HL-60 (cell line): ENCODE measurements at regions not wholly inside any gene's neighbourhood (a gene's known extent, or its start where the extent isn't known, plus 50 kb on each side); places are given as distances from the start of the nearest gene placed in this dataset.
"Not testable (repeated sequence)": the region's sequence is repeated elsewhere in the genome, so short reads cannot be mapped to it uniquely, and the experiment has no call there.

Source experiments
- DNase-seq, 2 experiments: peaks; one replicate each; pipeline ENCODE4 v3.0.0-alpha.2; 2010 to 2020; ENCODE audit warnings: low read depth in 1 of 2, low spot score in 1 of 2
- H3K27ac ChIP-seq: fragments of 250-450 bp; sonication (Bioruptor Pico); replicated peaks from 2 replicates; pipeline ENCODE4 v1.5.1; 2020; ENCODE audit warnings: mild to moderate bottlenecking, moderate library complexity
- H3K27me3 ChIP-seq: fragments of 250-450 bp; sonication (Bioruptor Pico); 2 replicates; pipeline ENCODE4 v1.5.1; 2021; ENCODE audit warnings: mild to moderate bottlenecking, moderate library complexity; ENCODE audit not compliant: insufficient read depth, poor library complexity, severe bottlenecking
- H3K4me3 ChIP-seq: replicated peaks from 2 replicates; pipeline ENCODE4 v1.5.1; 2011; ENCODE audit warnings: mild to moderate bottlenecking, control low read depth, low read length; ENCODE audit not compliant: insufficient read depth
- GABPA ChIP-seq: IDR thresholded peaks from 2 replicates; pipeline ENCODE4 v1.6.1; 2012; ENCODE audit warnings: low read depth
- POLR2AphosphoS5 ChIP-seq: IDR thresholded peaks from 2 replicates; pipeline ENCODE4 v1.6.1; 2012; ENCODE audit warnings: low read depth
- SPI1 ChIP-seq: IDR thresholded peaks from 2 replicates; pipeline ENCODE4 v1.6.1; 2012; ENCODE audit warnings: low read depth, mild to moderate bottlenecking, borderline replicate concordance
- TF ChIP-seq, protein P1 (sequence below): IDR thresholded peaks from one replicate; pipeline ENCODE4 v1.5.1; 2011; ENCODE audit warnings: low read length, control low read depth, inconsistent platforms; ENCODE audit not compliant: insufficient read depth
- TF ChIP-seq, protein P2 (sequence below): IDR thresholded peaks from 2 replicates; pipeline ENCODE4 v1.6.1; 2012; ENCODE audit warnings: low read depth; ENCODE audit not compliant: insufficient replicate concordance

GRCh38 chr3:63727233-63727632 is 74.8 kb downstream of the SNTN start:
- no peak for DNase-seq

DNA sequence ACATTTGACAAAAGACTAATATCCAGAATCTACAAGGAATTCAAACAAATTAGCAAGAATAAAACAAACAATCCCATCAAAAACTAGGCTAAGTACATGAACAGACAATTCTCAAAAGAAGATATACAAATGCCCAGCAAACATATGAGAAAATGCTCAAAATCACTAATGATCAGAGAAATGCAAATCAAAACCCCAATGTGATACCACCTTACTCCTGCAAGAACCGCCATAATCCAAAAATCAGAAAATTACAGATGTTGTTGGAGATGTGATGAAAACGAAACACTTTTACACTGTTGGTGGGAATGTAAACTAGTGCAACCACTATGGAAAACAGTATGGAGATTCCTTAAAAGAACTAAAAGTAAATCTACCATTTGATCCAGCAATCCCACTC is 79.4 kb downstream of the SNTN start:
- DNase-seq, result no peak
- TF ChIP-seq, protein P1, sequence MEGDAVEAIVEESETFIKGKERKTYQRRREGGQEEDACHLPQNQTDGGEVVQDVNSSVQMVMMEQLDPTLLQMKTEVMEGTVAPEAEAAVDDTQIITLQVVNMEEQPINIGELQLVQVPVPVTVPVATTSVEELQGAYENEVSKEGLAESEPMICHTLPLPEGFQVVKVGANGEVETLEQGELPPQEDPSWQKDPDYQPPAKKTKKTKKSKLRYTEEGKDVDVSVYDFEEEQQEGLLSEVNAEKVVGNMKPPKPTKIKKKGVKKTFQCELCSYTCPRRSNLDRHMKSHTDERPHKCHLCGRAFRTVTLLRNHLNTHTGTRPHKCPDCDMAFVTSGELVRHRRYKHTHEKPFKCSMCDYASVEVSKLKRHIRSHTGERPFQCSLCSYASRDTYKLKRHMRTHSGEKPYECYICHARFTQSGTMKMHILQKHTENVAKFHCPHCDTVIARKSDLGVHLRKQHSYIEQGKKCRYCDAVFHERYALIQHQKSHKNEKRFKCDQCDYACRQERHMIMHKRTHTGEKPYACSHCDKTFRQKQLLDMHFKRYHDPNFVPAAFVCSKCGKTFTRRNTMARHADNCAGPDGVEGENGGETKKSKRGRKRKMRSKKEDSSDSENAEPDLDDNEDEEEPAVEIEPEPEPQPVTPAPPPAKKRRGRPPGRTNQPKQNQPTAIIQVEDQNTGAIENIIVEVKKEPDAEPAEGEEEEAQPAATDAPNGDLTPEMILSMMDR, result no peak
- TF ChIP-seq SPI1 (no peak), POLR2AphosphoS5 (no peak), GABPA (no peak)
- TF ChIP-seq, protein P2, sequence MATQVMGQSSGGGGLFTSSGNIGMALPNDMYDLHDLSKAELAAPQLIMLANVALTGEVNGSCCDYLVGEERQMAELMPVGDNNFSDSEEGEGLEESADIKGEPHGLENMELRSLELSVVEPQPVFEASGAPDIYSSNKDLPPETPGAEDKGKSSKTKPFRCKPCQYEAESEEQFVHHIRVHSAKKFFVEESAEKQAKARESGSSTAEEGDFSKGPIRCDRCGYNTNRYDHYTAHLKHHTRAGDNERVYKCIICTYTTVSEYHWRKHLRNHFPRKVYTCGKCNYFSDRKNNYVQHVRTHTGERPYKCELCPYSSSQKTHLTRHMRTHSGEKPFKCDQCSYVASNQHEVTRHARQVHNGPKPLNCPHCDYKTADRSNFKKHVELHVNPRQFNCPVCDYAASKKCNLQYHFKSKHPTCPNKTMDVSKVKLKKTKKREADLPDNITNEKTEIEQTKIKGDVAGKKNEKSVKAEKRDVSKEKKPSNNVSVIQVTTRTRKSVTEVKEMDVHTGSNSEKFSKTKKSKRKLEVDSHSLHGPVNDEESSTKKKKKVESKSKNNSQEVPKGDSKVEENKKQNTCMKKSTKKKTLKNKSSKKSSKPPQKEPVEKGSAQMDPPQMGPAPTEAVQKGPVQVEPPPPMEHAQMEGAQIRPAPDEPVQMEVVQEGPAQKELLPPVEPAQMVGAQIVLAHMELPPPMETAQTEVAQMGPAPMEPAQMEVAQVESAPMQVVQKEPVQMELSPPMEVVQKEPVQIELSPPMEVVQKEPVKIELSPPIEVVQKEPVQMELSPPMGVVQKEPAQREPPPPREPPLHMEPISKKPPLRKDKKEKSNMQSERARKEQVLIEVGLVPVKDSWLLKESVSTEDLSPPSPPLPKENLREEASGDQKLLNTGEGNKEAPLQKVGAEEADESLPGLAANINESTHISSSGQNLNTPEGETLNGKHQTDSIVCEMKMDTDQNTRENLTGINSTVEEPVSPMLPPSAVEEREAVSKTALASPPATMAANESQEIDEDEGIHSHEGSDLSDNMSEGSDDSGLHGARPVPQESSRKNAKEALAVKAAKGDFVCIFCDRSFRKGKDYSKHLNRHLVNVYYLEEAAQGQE, result no peak
- Histone ChIP-seq H3K27ac (no peak overlapping the region), H3K4me3 (no peak overlapping the region), H3K27me3 (no peaks in the 10 kb centered on the region)

More at GRCh38 chr3:63727233-63727632, 74.8 kb downstream of the SNTN start:
- TF ChIP-seq SPI1, result no peak
- no peak overlapping the region for H3K27ac ChIP-seq
- H3K4me3 ChIP-seq, result no peak overlapping the region
- H3K27me3 ChIP-seq, result no peaks in the 10 kb centered on the region

DNA sequence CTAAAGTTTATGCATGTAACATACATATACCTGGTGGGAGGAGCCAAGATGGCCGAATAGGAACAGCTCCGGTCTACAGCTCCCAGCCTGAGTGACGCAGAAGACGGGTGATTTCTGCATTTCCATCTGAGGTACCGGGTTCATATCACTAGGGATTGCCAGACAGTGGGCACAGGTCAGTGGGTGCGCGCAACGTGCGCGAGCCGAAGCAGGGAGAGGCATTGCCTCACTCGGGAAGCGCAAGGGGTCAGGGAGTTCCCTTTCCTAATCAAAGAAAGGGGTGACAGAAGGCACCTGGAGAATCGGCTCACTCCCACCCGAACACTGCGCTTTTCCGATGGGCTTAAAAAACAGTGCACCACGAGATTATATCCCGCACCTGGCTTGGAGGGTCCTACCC is 80.8 kb downstream of the SNTN start:
- H3K27me3 ChIP-seq, H3K27ac ChIP-seq, DNase-seq, H3K4me3 ChIP-seq: not testable (repeated sequence)

GRCh38 chr3:63734632-63735031 is 82.2 kb downstream of the SNTN start:
- H3K27me3 ChIP-seq, H3K27ac ChIP-seq, DNase-seq, H3K4me3 ChIP-seq: not testable (repeated sequence)

DNA sequence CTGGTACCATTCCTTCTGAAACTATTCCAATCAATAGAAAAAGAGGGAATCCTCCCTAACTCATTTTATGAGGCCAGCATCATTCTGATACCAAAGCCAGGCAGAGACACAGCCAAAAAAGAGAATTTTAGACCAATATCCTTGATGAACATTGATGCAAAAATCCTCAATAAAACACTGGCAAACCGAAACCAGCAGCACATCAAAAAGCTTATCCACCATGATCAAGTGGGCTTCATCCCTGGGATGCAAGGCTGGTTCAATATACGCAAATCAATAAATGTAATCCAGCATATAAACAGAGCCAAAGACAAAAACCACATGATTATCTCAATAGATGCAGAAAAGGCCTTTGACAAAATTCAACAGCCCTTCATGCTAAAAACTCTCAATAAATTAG is 82.3 kb upstream of the C3orf49 start:
- not testable (repeated sequence) for H3K27me3 ChIP-seq, DNase-seq, H3K27ac ChIP-seq, H3K4me3 ChIP-seq

- not testable (repeated sequence) for H3K4me3 ChIP-seq, DNase-seq, H3K27ac ChIP-seq, H3K27me3 ChIP-seq
Measured at GRCh38 chr3:63738577-63738976, 80.5 kb upstream of the C3orf49 start.

- DNase-seq, result no peak
- Histone ChIP-seq H3K4me3 (no peak overlapping the region), H3K27me3 (no peaks in the 10 kb centered on the region), H3K27ac (no peak overlapping the region)
- no peak for TF ChIP-seq GABPA
- TF ChIP-seq, protein P1, result no peak
Measured at GRCh38 chr3:63739474-63739873, 79.6 kb upstream of the C3orf49 start.
